ENCODE measurements at regions not wholly inside any gene's neighbourhood (a gene's known extent, or its start where the extent isn't known, plus 50 kb on each side); places are given as distances from the start of the nearest gene placed in this dataset.
"Not testable (repeated sequence)": the region's sequence is repeated elsewhere in the genome, so short reads cannot be mapped to it uniquely, and the experiment has no call there.

- no peak for DNase-seq
Measured at GRCh38 chr2:122022531-122022930, 267.1 kb downstream of the TSN start.

- DNase-seq = no peak
Measured at GRCh38 chr2:122023059-122023864, 267.8 kb downstream of the TSN start.

- no peak for DNase-seq
Measured at GRCh38 chr2:122027510-122028217, 272.2 kb downstream of the TSN start.

- no peak for DNase-seq
Measured at GRCh38 chr2:122028371-122029100, 273.1 kb downstream of the TSN start.

- DNase-seq = no peak
Measured at GRCh38 chr2:122029456-122029855, 274.0 kb downstream of the TSN start.

GRCh38 chr2:122029945-122030344 lies 274.5 kb downstream of the TSN start:
- DNase-seq = no peak

GRCh38 chr2:122031544-122032263 lies 276.3 kb downstream of the TSN start:
- no peak for DNase-seq

- DNase-seq = no peak
Measured at GRCh38 chr2:122032264-122032645, 276.8 kb downstream of the TSN start.

GRCh38 chr2:122033778-122034177 lies 278.3 kb downstream of the TSN start:
- DNase-seq = no peak

- DNase-seq = no peak
Measured at GRCh38 chr2:122034344-122034743, 278.9 kb downstream of the TSN start.

GRCh38 chr2:122034777-122035176 lies 279.3 kb downstream of the TSN start:
- no peak for DNase-seq

- DNase-seq = not testable (repeated sequence)
Measured at GRCh38 chr2:122038816-122039215, 283.4 kb downstream of the TSN start.

- no peak for DNase-seq
Measured at GRCh38 chr2:122041455-122041854, 286.0 kb downstream of the TSN start.

- not testable (repeated sequence) for DNase-seq
Measured at GRCh38 chr2:122051659-122052058, 296.2 kb downstream of the TSN start.

GRCh38 chr2:122055521-122055931 lies 300.1 kb downstream of the TSN start:
- no peak for DNase-seq

GRCh38 chr2:122056853-122057252 lies 301.4 kb downstream of the TSN start:
- DNase-seq = no peak

GRCh38 chr2:122061206-122061605 lies 305.8 kb downstream of the TSN start:
- DNase-seq = no peak

- DNase-seq = no peak
Measured at GRCh38 chr2:122061831-122062230, 306.4 kb downstream of the TSN start.

- no peak for DNase-seq
Measured at GRCh38 chr2:122062506-122062905, 307.1 kb downstream of the TSN start.

GRCh38 chr2:122063716-122064115 lies 308.3 kb downstream of the TSN start:
- DNase-seq = no peak

GRCh38 chr2:122070241-122070731 lies 314.8 kb downstream of the TSN start:
- DNase-seq = no peak

GRCh38 chr2:122072666-122073065 lies 317.2 kb downstream of the TSN start:
- DNase-seq = no peak

GRCh38 chr2:122074201-122074600 lies 318.8 kb downstream of the TSN start:
- DNase-seq = no peak

All from AML-193 (cell line).